SIG-M5 treated with dmso at 0.1 percent for 504 hours (cell line): ENCODE measurements at regions not wholly inside any gene's neighbourhood (a gene's known extent, or its start where the extent isn't known, plus 50 kb on each side); places are given as distances from the start of the nearest gene placed in this dataset.
A peak's percentile ranks its signal among the peaks of the same experiment; 100 is the strongest.
"Not testable (repeated sequence)": the region's sequence is repeated elsewhere in the genome, so short reads cannot be mapped to it uniquely, and the experiment has no call there.

Experiments used
- DNase-seq: peaks from one replicate; lab custom pipeline; 2025; ENCODE audit not compliant: unreplicated experiment; lab: John Stamatoyannopoulos, UW

DNA sequence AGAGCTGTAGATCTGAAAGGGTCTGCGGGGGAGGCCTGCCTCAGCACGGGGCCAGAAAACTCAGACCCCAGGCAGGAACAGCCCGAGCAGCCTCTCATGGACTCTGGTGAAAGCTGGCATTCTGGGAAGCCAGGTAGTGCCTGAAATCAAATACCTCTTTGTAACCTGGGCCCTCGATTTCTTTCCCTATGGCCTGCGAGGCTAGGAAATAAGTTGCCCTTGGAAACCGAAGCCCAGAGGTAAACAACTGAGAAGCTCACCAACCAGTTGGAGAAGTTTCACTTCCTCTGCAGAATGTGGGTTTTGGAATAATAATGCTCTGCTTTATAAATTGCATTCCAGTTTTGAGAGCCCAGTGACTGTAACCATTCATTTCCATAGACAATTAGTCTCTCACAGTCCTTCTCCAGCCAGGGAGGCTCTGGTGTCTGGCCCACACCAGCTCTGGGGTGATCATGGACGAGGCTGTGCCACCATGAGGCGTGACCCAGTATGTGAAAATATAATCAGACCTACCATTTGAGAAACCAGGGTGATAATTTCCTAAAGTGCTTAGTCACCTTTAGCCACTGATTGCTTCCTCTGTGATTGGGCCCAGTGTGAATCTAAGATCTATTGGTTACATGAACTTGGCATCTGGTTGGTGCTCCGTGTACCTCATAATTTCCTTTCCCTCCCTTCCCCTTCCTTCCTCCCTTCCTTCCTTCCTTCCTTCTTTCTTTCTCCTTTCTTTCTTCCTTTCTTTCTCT is 133.1 kb upstream of the PELI1 start:
- peak; percentile 64 for DNase-seq

DNA sequence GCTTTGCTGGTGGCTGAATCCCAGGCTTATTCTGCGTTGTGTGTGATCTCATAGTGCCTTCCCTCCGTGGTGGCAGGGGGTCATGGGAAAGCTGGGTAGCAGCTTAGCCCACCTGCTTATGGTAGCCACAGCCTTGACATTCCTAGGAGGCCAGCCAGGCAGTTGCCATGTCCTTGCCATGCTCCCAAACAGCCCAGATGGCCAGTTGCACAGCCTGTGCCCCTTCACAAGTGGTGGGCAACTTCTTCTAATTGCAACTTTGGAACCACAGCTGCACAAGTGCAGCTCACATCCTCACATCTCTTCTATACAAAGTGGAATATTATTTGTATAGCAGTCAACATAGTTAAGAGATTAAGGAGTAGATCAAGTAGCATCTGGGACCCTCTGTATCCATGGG is 136.6 kb upstream of the PELI1 start:
- DNase-seq = not testable (repeated sequence)

DNA sequence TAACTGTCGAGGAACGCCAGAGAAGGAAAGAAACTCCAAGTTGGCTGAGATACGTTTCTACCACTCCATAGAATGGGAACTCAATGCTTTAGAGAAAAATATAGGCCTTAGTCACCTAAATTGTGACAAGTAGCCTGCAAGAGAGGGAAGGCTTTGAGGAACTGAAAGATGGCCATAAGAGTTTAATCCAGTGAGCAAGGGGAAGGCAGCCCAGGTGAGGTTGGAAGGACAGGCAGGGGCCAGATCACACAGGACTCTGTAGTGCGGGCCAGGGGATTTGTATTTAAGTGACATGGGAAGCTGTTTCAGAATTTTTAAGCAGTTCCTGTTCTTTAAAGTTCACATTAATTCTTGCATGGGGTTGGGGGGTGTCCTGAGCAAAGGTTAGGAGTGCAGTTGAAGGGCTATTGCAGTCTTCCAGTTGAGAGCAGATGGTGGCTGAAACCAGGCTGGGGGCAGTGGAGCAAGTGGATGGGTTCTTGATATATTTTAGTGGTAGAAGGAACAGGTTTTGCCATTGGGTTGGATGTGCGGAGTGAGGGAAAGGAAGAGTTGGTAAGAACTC is 138.9 kb upstream of the PELI1 start:
- no peak for DNase-seq

DNA sequence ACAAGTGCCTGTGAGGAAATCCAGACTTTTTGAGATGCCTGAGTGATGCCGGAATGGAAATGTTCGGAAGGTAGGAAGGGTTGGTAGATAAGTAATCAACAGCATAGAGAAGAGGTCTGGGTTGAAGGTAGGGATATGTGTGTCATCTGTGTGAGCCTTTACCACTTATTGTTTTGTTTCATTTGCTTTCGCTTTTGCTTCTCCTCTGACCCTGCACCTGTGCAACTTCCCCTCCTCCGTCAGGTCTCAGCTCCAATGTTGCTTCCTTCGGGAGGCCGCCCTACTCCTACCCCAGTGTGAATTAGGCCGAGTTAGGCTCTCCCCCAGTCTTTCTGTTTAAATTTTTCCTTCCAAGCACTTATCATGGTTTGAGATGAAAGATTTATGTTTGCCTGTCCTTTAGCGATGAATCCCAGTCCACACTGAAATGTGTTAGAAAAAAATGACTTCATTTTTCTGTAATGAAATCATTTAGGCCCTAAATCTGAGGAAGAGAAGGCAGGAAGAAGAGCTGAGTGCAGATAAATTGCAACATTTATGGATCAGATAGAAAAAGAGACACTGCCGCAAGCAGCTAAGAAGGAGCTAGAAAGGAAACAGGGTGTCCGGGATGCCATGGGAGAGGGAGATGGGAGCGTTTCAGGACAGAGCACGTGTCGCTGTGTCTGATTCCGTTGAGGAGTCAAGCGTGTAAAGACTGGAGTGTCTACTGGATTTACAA is 139.6 kb upstream of the PELI1 start:
- DNase-seq = no peak

DNA sequence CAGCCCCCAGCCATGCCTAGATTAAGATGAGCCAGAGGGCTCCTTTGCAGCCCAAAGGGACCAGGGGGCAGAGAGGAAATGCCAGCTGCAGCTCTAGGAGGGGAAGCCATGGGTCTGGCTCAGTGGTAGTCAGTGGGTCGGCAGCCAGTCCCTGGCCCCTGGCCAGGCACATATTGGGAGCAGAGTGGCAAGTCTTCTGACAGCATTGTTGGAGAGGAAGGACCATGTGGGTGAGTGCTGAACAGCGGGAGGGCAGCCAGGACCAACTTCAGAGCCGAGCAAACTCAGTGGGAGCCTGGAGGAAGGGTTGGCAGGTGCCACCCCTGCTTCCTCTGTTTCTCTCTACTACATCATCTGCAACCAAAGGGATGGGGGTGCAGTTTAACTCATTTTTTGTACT is 140.5 kb upstream of the PELI1 start:
- no peak for DNase-seq

DNA sequence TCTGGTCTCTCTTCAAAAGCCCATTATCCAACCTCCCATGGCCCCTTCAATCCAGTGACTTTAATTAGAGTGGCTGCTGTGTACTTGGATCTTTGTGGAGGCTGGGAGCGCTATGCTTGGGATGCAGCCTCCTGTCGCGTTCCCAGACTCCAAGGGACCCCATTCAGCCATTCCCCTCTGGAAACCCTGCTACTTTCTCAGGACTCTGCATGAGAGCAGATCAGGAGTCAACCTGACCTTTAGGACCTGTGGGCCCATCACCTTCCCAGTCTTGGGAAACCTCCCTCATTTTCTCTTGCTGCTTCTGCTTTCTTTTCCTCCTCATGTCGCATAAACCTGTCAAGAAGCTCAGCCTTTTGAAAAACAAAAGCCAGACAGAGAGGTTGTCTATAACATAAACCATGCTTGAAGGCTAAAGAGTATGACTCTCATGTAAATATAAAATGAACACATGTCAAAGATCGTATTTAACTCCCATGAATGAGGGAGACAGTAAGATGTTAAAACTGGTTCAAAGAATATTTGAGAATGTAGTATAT is 143.1 kb upstream of the PELI1 start:
- DNase-seq = no peak

DNA sequence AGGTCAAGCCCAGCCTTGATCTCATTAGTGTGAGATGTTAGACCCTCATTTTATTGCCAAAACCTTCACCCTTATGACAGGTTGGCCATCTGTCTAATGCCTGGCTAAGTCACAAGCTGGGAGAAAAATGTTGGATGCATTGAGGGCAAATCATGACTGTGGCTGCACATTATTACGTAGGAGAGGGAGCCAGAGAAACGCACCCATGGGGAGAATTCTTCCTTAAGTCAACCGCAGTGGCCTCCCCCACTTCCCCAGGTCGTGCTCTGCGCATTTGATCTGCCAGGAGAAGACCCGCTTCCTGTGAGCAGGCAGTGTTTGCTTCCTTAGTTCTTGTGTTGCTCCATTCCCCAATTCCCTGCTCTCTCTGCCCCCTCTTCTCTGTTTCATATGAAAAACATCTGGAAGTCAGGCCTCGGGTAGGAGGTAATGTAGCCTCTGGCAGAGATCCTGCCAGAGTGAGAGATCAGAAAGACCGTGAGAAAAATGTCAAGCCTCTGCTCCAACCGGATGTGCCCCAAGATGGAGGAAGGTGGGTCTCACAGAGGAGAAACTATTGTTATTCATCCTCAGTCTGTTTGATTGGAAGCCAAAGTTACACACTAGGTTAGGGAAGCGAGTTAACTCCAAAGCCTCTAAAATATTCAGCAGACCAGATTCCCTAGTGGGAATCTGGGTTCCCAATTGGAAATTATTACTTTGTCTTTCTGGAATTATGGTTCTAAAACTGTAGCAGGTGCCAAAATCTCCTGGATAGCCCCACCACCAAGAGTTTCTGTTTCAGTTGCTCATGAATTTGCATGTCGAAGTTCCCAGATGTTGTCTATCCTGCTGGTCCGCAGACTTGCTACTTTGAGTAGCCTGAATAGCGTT is 144.3 kb upstream of the PELI1 start:
- no peak for DNase-seq

DNA sequence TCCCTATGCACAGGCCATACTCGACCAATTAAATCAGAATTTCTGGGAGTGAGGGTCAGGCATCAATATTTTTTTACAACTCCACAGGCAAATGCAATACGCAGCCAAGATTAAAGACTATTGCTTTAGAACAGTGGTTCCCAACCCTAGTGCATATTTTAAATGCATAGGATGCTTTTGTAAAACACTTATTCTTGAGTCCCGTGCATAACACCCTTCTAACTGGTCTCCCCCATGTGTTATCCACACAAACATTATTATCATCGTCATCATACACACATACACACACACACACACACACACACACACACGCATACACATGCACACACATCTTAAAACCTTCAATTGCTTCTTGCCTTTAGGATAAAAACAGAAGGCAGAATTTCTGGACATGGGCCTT is 145.0 kb upstream of the PELI1 start:
- DNase-seq = no peak

DNA sequence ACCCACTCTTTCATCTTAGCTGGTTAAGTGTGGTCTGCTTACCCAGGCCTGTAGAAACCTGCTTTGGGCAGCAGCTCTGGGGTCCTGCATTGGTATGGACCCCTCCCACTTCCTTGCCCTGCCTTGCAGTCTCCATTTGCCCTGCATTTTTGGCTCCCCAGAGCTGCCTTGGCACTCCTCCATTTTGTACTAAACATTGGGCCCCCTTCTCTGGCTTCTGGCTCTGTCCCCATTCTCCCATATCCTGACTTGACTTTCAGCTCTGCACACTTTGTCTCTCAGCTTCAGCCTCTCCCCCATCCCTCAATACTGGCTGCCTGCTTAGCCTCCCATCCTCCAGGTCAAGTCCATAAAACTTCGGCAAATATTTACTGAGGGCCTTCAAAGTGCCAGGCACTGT is 145.5 kb upstream of the PELI1 start:
- DNase-seq = no peak

DNA sequence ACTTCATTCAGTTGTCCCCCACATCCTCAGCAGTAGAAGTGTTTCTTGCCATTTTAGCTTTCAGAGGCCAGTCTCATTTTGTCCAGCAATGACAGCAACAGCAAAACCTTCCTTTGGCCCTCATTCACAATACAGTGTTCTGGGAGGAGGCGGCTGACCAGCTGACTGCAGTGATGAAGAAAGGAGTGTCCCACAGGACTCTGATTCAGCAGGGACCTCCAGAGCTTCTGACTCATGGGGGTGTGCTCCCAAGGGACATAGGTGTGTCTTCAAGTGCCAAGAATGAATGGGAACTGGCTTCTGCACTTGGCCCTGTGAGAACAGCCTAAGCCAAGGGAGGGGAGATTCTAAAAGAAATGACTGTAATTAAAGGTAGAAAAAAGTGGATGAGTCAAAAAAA is 147.0 kb upstream of the PELI1 start:
- DNase-seq = no peak

DNA sequence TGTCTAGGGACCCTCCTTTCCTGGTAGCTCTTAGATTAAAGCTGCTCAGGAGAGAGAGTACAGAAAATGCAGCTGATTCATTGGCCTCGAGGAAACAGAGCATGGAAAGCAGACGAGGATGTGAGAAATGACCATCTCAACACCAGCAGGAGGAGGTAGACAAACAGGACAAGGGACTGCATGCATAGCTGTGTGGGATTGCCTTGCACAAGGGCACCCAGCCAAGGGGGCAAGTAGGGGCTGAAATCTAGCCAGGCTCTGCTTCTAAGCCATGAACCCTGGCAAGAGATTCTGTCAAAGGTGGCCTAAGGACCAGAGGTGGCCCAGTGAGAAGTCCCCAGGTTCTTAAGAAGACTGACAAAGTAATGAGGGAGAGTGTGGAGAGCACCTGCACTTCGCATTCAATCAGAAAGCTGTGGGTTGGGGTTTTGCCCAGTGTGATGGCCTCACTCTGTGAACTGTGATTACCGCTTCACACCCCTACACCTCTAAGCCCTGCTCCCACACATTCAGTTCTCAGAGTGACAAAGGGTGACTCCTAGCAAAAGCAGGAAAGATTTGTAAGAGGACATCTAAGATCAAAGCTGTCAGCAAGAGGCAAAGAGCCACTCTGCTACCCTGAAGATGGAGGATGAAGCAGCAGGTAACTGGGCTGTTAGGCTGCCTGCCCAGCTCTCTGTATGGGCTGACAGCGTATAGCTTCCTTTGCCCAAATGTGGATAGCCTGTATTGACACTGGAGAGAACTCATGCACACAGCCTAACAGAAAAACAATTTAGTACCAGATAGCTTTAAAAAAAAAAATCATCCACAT is 151.3 kb upstream of the PELI1 start:
- no peak for DNase-seq

DNA sequence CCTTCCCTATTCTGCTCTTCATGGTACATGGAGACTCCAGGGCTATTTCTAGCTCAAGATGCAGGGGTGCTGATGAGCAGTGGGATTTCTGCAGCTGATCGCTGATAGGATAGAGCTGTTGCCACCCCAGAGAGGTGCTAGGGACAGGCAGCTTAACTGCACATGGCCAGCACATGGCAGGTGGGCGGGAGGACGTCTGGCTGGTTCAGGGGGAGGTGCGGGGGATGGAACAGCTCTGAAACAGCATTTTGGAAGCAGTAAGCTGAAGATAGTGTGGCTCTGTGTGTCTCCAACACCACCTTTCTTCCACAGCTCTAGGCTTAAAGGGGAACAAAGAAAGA is 151.9 kb upstream of the PELI1 start:
- DNase-seq = no peak

DNA sequence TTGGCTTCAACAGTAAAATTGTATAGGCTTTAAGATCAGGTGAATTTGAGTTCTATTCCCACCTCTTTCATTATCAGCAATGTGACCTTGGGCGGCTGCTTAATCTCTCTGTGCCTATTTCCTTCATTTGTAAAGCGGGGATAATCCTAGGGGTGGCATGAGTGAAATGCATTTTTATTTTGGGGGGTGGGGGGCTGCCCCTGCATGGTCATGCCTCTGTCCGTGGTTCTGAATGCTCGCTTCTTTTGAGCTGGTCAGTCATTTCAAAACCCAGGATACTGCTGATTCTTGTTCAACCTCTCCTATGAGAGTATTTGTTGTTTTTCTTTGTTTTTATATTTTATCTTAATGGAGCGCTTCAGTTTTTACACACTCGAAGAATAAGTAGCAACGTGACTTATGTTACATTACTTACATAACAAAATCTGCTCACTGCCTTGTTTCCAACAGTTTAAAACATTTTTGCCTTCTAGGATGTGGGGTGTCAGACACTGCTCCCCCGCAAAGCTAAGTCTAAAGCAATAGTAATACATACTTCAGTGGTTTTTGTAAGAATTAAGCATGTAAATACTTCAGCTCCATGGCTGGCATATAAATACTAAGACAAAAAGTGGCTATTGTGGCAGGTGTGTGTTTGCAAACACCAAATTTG is 152.6 kb upstream of the PELI1 start:
- no peak for DNase-seq

DNA sequence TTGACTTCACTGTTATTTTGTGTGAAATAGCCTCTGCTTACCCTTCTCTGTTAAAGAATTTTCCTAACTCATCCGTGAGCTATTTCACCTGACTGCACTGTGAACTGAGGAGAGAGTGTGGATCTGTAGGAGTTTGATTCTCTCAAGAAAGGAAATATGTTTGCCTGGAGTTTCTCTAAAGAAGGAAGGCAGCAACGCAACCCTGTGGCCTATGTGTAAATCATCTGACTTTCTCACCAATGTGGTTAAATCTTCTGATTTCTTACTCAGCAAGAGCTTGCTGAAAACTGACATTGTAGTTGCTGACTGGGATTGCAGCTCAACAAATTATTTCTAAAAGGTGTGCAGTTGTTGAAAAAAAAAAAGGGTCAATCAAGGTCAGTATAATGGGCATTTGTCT is 153.9 kb upstream of the PELI1 start:
- DNase-seq = no peak

DNA sequence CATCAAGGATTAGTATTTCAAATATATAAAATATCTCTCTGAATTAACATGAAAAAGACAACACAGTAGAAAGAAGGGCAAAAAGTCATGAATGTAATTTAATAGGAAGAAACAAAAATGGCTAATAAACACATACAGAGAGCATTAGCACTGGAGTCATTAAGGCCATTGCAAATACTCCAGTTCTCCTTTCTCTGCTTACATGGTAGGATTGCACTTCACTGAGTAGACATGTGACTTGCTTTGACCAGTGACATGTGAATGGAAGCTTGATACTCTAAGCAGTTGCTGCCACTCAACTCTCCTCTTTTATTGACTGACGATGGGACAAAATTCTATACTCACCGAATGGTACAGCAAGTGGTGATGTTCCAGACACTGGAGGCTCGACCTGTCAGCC is 153.9 kb upstream of the LGALSL start:
- DNase-seq = no peak

DNA sequence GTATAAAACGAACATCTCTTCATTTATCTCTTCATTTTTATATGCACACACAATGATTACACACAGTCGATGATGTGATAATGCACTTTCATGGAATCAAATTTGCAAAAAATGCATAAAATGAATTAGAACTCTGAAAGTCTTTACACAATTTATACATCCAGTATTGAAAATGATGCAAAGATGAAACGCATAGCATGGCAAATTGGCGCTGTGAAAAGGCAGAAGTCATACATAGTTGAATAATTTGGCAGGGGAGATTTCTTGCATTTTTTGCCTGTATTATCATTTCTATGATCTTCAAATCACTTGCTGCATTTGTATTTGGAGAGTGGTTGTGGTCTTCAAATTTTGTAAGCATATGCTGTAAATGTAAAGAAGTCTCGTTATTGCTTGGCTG is 150.7 kb upstream of the LGALSL start:
- DNase-seq = no peak

DNA sequence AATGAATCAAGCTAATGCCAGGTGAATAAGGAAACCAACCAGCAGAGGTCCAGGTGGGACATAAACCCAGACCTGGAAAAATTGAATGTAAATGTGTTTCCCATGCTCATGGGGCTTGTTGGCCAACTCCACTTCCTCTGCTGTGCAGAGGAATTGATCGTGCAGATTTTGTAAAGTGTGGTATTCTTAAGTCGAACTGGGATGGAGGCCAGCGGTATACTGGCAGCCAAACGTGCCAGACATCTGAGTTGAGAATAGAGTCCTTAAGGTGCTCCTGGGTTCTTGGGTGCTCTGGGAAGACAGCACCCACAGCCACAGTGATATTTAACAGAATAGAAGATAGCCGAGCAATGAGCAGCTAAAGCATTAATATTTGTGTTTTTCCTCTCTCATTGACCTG is 146.5 kb upstream of the LGALSL start:
- no peak for DNase-seq

DNA sequence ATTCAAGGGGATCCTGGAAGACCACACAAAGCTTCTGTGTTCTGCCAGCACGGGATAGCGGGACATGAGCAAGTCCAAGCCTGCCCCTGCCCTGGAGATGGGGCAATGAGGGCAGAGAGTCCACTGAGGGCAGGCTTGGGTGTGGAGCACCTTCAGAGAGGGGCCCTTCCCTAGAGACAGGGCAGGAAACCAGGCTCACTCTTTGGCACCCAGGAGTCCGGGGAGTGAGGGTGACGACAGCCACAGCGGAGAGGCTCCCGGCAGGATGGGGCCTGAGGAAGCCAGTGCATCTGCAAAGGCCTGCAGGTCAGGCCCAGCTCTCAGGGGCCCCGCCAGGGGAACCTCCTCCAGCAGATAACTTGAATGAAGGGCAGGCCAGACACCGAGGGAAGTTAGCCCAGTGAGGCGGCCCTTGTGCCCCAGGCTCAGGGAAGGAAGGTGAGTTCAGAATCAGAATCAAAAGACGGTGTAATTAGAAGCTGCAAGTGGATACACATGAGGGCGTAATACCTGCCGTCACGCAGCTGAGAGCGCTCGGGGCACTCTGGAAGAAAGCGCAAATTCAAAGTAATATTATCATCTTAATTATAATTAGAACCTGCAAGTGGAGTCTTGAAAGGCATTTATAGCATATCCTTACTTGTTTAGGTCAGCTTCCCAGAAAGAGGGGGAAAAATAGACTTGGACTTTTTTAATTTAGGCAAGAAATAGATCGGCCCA is 142.6 kb upstream of the LGALSL start:
- no peak for DNase-seq

DNA sequence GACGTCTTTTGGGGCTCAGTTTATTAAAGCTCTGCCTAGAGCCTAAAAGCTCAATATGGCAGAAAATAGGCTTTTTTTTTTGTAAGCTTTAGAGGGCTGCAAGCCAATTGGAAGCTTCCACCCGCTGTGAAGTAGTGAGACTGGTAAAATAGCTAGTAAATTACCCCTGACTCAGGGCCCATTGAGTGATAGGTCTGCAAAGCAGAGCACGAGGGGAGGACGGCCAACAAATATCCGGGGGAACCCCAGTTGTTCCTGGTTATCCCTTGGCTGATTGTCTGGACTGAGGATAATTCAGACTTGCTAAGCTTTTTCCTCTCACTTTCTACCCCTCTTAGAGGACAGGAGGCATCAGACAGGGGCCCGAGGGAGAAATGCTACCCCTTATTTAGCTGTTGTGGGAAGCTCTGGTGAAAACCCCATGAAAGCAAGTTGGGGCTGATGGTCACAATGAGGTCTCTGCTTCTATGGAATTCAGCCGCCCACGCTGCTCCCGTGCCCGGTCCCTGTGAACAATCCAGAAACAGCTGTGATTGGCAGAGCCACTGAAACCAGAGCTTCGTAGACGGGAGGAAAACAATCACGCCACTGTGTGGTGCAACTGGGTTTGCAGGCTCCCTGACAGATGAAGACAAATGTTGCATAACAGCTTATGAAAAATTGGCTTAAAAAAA is 141.9 kb upstream of the LGALSL start:
- peak; percentile 68 for DNase-seq
